ENCODE measurements at regions not wholly inside any gene's neighbourhood (a gene's known extent, or its start where the extent isn't known, plus 50 kb on each side); places are given as distances from the start of the nearest gene placed in this dataset.

- Histone ChIP-seq H3K9me3 (no peaks in the 10 kb centered on the region), H3K27me3 (ENCODE audit: low read depth) (peaks cover 18% of the 10 kb centered on the region), H3K4me3 (no peak overlapping the region), H3K36me3 (replicated peaks) (no peaks in the 10 kb centered on the region), H3K4me1 (no peaks in the 10 kb centered on the region)
- in situ Hi-C loops (cut with MboI; ENCODE audit: low sequenced_read_pairs) = no loop called here
- DNase-seq (ENCODE audit: low spot score in 2 of 2) = no peak
These were observed 60.8 kb upstream of the KCNMA1 start for GRCh38 chr10:77698267-77698931.

DNA sequence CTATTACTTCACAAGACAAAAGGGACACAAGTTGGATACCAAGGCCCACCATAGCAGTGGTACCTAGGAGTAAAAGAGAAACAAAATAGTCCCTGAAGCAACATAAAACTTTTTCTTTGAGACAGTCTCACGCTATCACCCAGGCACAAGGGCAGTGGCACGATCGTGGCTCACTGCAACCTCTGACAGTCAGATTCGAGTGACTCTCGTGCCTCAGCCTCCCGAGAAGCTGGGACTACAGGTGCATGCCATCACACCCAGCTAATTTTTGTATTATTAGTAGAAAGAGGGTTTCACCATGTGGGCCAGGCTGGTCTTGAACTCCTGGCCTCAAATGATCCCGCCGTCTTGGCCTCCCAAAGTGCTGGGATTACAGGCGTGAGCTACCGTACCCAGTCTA lies 59.0 kb upstream of the KCNMA1 start:
- no peaks in the 10 kb centered on the region for H3K9me3 ChIP-seq
- no peaks in the 10 kb centered on the region for H3K36me3 ChIP-seq (replicated peaks)
- no peaks in the 10 kb centered on the region for H3K4me1 ChIP-seq
- peaks cover 18% of the 10 kb centered on the region for H3K27me3 ChIP-seq (ENCODE audit: low read depth)
- no peak overlapping the region for H3K4me3 ChIP-seq
- in situ Hi-C loops (cut with MboI; ENCODE audit: low sequenced_read_pairs) = no loop called here
- no peak for DNase-seq (ENCODE audit: low spot score in 2 of 2)

- in situ Hi-C loops (cut with MboI; ENCODE audit: low sequenced_read_pairs) = no loop called here
- Histone ChIP-seq H3K4me3 (no peak overlapping the region), H3K36me3 (replicated peaks) (no peaks in the 10 kb centered on the region), H3K27me3 (ENCODE audit: low read depth) (peaks cover 20% of the 10 kb centered on the region), H3K9me3 (no peaks in the 10 kb centered on the region), H3K4me1 (no peaks in the 10 kb centered on the region)
- DNase-seq (ENCODE audit: low spot score in 2 of 2) = no peak
These were observed 57.6 kb upstream of the KCNMA1 start for GRCh38 chr10:77695186-77695585.

GRCh38 chr10:77692782-77693181 lies 55.2 kb upstream of the KCNMA1 start:
- no peaks in the 10 kb centered on the region for H3K9me3 ChIP-seq
- no peak for DNase-seq (ENCODE audit: low spot score in 2 of 2)

GRCh38 chr10:77689339-77689738 lies 51.7 kb upstream of the KCNMA1 start:
- in situ Hi-C loops (cut with MboI; ENCODE audit: low sequenced_read_pairs) = no loop called here
- Histone ChIP-seq H3K4me3 (no peak overlapping the region), H3K9me3 (no peaks in the 10 kb centered on the region), H3K4me1 (no peaks in the 10 kb centered on the region), H3K27me3 (ENCODE audit: low read depth) (peaks cover 12% of the 10 kb centered on the region; the same call in 1 of the 2 replicates), H3K36me3 (replicated peaks) (no peaks in the 10 kb centered on the region)
- no peak for DNase-seq (ENCODE audit: low spot score in 2 of 2)

More at GRCh38 chr10:77692782-77693181, 55.2 kb upstream of the KCNMA1 start:
- H3K36me3 ChIP-seq (replicated peaks) = no peaks in the 10 kb centered on the region
- no peaks in the 10 kb centered on the region for H3K4me1 ChIP-seq
- H3K4me3 ChIP-seq = no peak overlapping the region
- H3K27me3 ChIP-seq (ENCODE audit: low read depth) = peaks cover 12% of the 10 kb centered on the region; the same call in 1 of the 2 replicates
- in situ Hi-C loops (cut with MboI; ENCODE audit: low sequenced_read_pairs) = no loop called here

DNA sequence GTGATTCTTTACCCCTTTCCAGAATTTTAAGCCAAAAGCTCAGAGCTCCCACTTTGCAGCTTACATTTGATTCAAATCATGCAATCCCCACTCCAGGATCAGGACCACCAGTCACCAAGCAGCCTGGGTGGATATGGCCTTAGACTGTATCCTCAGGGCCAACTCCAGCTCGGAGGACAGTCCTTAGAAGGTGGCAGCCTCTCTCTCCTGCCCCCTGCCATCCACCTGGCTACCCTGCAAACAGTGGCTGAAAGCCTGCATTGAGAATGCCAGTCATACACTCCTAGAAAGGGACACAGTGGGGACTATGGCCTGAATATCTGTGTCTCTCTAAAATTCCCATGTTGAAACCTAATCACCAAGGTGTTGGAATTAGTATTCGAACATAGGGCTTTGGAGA lies 50.0 kb upstream of the KCNMA1 start:
- DNase-seq (ENCODE audit: low spot score in 2 of 2) = no peak
- Histone ChIP-seq H3K4me1 (no peaks in the 10 kb centered on the region), H3K36me3 (replicated peaks) (no peaks in the 10 kb centered on the region), H3K4me3 (no peak overlapping the region), H3K27me3 (ENCODE audit: low read depth) (peaks cover 12% of the 10 kb centered on the region; the same call in 1 of the 2 replicates), H3K9me3 (no peaks in the 10 kb centered on the region)
- in situ Hi-C loops (cut with MboI; ENCODE audit: low sequenced_read_pairs) = no loop called here
